COLO668 (cell line): ENCODE measurements at regions not wholly inside any gene's neighbourhood (a gene's known extent, or its start where the extent isn't known, plus 50 kb on each side); places are given as distances from the start of the nearest gene placed in this dataset.

ENCODE experiments used
- DNase-seq: peaks from one replicate; lab custom pipeline; 2025; ENCODE audit not compliant: unreplicated experiment; lab: John Stamatoyannopoulos, UW

DNA sequence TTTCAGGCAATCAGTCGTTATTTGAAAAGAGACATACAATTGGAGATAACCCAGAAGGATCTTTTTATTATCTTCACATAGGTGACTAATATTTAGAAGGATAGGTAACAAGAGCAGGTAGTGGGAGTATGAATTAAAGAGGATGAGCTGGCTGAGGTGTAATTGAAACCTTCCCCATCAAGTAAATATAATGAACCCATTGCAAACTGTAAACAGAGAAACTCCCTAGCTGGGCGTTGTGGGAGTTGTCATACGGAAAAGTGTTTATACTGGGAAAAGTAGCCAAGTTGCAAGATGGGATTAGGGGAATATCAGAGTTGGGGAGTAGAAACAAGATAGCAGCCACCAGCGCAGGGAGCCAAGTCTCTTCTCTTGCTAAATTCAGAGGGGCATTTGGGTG lies 448.4 kb downstream of the COG6 start:
- DNase-seq: no peak

DNA sequence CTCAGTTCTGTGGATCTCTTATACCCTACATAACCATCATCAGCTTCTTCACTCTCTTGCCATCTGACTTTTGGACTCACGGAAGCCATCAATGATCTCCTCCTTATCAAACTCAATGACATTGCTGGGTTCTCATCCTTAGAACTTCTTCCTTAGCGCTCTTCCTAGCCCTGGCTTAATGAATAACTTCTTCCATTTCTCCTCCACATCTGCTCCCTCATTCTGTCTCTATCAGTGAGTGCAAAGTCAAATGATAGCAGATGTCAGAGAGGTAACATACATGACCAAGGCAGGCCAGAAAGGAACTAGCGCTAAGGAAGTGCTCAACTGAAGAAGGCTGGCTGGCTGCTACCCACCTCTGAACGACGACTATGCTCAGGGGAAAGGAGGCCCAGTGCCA lies 449.8 kb downstream of the COG6 start:
- no peak for DNase-seq

DNA sequence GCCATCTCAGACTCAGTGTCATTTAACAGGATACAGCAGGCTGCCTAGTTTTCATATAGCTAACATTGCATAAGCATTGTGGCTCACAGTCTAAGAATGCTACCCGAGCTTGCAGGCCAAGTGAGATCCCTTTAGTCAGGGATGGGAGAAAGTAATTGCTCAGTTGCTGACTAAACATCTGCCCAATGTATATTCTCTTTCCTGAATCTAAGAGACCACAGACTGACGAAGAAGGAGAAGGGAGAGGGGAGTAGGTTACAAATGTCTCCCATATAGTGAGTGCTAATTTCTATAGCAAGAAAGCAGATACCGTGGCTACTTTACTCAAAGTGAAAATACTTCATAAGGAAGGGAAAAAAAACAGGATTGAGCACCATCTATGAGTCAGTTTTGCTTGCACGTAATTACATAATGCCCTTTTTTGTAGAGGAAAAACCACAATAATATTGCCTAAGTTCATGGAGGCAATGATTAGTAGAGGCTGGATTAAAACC lies 453.9 kb downstream of the COG6 start:
- DNase-seq: no peak

DNA sequence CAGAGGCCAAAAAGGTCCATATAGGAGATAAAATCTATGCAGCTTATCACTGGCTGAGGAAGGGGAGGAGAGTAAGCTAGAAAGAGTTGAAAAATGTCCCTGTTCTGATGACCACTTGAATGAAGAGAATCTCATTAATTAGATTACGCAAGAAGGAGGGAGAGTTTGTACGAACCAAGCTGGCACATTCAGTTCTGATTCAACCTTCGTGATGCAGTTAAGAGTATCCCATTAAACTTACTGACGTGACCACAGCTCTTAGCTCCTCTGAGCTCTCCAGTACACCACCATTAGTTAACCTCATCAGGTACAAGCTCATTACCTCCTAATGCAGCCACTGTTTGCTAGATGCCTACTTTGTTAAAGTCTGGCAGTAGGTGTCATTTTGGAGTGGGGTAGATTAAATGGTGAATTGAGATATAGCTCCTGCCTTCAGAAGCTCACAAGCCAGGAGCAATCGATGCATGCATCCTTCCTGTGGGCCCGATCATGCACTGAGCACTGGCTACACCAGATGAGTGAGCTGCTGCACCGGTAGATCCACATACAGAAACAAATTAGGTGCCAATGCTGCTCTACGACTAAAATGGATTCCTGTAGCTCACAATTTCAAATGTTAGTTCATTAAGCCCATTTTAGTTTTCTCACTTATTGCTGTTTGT lies 458.3 kb downstream of the COG6 start:
- no peak for DNase-seq

DNA sequence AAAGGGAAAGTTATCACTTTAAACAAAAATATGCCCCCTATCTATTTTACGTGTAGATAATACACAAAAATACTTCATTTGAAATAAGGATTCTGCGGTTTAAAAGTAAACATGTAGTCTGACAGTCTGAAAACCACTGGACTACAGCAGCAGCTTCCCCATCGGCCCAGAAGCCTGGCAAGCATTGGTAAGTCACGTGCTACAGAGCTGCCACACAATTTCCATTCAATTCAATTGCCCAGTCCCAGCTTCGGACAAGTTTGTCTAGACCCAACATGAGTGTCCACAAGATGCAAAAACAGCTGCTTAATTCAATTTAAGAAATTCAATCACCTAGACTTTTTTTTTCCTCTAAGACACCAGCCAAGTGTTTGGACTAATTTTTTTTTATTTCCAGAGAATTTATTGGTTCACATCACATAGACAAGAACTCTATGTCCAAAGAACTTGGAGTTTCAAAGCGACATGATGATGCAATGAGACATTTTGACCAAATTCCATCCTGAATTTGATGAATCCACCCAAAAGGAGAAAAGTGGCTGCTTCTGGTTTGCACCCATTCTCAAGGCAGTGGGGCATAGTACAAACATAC lies 458.9 kb downstream of the COG6 start:
- DNase-seq: no peak

DNA sequence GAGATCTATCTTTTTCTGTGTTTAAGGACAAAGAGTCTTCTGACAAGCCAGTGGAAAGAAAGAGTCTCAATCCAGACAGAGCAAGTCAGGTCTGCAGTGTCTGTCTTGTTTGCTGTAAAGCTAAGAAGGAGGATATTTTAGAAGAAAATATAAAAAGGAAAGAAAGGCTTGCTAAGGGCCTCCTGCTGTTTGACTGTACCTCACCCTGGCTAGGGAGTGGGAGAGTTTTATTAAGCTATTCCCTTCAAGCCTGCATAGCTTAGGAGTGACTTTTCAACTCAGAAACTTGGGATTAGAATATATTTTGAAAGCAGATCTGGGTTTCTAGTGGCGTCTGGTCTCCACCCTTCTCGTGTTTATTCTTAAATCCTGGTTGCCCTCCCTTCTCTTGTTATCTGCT lies 460.0 kb downstream of the COG6 start:
- DNase-seq: no peak

DNA sequence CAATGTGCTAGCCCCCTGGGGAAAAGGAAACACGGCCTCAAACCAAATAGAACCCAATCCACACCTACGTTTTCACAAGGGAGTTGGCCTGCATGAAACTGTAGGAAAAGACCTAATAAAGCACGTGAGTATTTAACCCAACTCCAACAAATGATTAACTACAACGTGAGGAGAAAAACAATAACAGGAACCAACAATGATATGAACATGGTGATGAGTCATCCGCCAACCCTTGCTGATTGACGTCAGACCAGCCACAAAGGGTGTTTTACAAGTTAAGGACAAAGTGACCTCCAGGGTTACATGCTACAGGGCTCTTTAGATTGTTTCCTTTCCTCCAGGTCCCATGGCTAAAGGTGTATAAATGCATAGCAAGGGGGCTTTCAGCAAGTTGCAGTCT lies 460.5 kb downstream of the COG6 start:
- DNase-seq: peak; percentile 74

DNA sequence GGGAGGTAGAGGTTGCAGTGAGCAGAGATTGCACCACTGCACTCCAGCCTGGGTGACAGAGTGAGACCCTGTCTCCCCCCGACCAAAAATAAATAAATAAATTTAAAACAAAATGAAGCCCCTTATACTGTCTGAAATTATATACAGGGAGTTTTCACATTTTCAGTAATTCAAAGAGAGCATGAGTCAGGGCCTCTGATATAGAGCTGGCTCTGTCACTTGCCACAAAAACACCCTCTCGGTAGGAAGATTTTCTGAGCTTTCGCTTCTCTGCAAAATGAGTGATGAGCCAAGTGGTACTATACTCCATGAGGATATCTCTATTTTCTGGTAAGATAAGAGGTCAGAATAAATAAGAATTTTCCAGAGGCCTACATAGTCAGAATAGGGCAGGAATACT lies 462.9 kb downstream of the COG6 start:
- DNase-seq: no peak

DNA sequence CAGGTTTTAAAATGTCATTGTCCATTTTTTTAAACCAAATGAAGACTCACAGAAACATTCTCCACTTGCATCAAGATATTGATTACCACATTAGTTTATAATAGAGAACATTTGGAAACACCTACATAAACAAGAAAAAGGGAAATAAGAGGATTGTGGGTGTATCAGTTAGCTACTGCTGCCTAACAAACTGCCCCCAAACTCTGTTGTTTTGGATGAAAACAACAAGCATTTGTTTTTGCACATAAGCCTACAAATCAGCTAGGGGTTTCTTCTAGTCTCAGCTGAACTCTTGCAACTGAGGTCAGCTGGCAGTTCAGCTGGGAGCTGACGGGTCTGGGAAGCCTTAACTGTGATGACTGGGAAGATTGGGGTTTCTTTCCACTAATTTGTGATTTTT lies 464.4 kb downstream of the COG6 start:
- DNase-seq: no peak

DNA sequence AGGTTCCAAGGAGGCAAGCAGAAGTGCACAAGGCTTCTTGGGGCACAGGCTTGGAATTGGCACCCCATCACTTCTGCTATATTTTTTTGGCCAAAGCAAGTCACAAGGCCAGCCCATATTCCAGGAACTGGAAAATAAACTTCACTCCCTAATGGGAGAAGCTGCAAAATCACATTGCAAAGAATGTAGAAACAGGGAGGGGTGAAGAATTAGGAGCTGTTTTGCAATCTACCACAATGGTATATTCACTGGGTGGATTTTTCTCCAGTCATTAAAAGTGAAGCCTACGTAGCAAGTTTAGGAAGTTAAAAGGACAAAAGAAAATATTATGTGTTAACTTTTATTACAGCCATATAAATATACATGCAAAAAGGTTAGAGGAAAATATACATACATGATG lies 464.8 kb downstream of the COG6 start:
- DNase-seq: no peak

DNA sequence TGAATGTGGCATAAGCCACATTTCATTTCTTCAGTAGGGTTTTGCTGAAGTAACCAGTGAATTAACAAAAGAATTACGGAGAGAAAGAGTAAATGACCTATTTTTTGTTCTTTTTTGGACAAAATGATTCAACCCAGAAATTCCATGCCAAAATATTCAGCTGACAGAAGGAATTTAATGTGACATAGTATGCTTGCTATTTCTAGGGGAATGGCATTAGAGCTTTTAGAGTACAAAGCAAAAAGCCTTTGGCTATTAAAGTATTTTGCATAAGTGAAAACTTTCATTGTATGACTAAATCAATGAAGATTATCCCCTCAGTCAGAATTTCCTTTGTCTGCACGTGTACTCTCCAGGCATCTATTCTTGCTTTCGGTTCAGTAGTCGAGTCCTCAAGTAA lies 465.3 kb downstream of the COG6 start:
- DNase-seq: no peak

DNA sequence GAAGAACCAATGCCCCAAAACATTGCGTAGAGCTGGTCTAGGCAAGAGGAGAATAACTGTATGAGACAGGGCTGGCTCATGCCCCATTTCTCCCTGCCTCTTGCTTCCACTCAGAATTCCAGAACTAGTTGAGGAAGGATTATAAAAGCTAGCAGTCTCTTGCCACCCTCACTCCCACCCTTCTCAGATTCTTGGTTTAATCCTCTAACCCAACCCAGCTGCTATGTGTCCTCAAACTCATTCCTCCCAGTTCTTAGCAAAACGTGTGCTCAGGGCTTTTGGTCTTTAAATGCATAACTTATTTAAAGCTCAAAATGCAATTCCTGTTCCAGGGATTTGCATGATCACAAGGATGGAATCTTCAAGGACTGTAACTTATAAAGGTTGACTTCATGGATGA lies 466.3 kb downstream of the COG6 start:
- no peak for DNase-seq

DNA sequence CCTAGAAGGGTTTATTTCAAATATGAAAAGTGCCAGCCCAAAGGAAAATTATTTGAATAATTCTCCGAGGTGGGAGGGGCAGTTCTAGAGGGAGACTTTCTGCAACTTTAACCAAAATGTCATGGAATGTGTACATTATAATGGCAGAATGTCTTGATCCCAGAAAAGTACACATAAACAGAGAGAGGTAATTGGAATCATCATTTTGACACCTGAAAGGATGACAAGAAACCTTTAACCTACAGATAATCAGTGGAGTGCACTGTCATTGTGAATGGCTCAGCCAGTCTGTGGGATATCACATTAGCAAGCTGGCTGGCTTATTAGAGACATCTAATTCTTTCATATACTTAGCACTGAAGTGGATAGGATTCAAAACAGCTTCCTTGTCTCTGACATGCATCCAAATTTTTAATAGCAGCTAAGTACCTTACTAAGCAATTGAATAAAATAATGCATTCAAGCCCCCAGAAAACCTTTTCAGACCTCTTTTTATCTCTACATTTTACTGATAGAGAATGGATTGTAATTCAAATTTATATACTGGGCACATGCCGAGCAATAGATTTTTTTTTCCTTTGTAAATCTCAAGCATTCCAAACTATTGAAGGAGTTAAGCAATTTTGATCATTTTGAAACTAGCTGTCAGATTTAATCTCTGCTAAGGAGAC lies 468.6 kb downstream of the COG6 start:
- no peak for DNase-seq

DNA sequence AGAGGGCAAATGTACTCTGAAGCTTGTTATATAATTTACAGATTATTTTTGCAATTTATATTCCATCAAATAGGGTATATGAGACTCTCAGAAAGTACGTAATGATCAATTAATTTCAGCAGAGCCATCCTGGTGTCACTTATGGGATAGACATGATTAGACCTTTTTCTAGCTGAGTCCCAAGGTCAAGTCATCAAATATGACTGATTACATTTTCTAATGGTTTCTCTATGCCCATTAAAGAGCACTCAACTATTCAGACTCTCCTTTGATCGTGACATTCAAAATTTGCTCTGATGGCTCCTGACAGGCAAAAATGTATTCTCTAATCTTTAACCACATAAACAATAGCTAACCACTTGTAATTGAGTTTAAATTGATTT lies 469.2 kb downstream of the COG6 start:
- DNase-seq: no peak

DNA sequence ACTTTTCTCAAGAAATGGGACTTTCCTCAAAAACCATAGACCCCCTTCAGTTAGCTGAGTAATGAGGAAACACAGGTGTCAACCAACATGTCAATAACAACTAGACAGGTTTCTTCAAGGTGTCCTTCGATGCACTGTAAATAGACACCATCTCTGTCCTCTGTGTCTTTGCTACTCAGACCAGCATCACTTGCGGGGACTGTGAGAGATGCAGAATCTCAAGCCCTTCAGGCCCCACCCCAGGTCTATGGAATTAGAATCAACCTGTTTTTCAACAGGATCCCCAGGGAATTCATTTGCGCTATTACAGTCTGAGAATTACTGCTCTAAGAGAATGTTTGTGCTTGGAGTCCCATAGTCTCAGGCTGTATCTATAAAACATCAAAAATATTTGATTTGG lies 469.9 kb downstream of the COG6 start:
- no peak for DNase-seq

DNA sequence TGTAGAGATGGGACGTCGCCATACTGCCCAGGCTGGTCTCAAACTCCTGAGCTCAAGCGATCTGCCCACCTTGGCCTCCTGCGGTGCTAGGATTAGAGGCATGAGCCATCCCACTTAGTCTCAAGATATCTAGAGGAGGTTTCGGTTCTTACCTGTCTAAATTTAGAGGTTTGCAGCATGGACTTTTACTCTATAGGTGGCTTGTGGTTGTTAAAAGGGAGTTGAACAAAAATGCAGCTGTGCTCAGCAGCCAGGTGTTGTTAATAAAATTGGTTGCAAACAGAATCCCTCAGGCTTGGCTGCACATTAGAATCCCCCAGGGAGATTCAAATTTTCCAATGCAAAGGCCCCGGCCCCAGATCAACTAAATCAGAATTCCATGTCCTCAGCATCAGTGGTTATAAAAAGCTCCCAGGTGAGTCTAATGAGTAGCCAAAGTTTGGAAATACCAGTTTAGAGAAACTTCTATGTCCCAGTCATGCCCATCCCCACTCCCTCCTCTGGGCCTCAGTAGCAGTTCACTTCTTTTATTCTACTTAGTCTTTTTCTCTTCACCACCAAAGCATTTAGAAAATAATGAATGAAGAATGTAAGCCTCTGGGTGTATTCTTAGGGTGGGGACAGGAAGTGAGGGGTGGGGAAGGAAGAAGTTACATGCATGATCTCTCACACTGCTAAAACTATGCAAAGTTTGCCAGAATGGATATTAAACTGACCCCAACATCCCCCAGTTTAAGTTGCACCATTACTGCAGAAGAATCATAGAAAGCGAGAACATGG lies 471.0 kb downstream of the COG6 start:
- DNase-seq: no peak

DNA sequence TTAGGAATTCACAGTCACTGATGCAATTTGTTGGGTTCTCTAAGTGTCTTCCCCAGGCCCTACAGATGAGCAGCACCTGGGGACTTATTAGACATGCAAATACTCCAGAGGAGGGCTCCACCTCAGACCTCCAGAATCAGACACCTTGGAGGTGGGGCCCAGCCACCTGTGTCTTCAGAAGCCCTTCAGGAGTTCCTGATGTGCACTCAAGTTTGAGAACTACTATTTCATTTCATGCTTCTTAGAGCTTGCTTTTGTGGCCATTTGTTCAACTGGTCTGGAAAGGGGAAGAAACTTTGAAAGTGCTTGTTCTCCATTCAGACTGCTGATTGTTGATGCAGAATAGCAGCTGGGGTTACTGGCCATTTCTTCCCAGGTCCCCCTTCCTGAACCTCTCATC lies 472.0 kb downstream of the COG6 start:
- no peak for DNase-seq

DNA sequence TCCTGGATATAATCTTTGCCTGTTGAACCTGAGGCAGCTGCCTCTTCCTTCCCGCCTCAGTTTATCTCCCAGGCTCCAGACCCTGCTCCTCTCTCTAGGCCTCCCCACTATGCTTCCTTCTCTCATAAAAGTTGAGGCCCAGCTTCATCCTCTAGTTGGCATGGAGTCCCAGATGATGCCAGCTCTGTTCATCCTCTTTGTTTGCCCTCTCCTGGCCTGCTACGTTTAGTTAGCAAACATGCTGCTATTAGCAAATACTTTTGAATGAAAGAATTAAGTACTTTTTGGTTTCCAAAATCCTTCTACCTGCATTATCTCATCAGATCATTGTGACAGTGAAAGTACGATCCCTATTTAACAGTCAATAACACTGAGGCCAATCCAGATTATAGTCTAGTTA lies 472.5 kb downstream of the COG6 start:
- no peak for DNase-seq

DNA sequence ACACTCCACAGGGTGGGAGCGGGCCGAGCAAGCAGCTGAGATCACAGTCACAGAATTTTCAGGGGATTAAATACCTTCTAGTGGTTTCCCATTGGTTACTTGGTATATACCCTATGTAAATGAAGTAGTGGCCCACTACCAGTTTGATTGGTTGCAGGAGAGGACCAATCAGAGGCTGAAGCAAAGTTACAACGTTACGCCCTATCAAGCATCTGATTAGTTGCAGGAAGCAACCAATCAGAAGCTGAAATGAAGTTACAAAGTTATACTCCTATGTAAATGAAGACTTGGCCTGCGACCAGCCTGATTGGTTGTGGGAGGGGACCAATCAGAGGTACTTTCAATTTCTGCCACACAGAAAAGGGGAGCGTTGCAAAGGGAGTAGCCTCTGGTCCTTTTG lies 474.0 kb downstream of the COG6 start:
- no peak for DNase-seq

DNA sequence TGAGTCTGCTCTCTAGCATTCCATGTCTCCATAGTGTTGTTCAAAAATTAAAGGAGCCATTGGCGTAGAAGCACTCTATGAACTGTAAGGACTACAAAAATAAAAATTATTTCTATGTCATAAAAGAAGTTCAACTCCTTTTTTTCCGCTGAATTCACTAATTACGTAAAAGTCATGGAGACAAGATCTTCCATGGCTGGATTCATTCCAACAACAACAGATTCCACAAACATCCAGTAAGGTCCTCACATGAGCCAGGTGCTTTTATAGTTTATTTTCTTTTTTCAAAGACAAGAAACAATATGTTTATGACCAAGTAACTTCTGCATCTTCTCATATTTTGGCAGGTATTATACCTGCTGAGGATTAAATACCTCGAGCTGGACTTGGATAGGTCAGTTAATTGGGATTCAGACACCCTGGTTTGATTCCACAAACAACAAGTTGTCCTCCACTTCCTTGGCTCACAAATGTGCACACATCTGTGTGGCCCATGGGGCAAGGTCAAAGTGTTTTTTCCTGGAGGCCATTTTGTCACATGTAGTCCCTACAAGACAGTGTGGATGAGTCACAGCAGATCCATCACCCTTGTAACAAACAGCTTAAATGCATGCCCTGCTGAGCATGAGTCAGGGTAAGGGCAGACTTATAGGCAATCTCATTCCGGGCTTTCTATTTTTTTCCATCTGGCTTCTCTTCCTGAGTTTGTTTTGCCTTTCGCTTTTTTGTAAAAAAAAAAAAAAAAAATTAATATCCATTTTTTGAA lies 475.6 kb downstream of the COG6 start:
- no peak for DNase-seq

DNA sequence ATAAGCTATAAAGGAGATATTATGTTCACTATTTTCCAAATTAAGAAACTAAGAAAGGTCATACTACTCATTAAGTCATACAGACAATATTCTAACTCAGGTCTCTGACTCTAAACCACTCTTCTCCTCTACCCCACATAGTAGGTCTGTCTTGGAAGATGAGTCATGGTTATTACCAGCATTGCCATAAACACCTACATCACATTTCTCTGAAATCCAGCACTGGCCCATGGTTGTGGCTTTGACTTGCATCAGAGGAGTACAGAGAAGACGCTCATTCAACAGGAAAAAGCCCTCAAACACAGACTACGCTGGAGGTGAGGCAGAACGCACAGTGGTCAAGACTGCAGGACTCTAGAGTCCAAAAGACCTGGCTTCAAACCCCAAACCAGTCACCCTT lies 476.8 kb downstream of the COG6 start:
- no peak for DNase-seq
